SK-N-SH (cell line): ENCODE measurements at regions not wholly inside any gene's neighbourhood (a gene's known extent, or its start where the extent isn't known, plus 50 kb on each side); places are given as distances from the start of the nearest gene placed in this dataset.

ENCODE experiments used
- CTCF ChIP-seq: fragments of 200-600 bp; sonication (generic); IDR thresholded peaks from 2 replicates; pipeline ENCODE4 v1.6.1; 2017; ENCODE audit warnings: antibody characterized with exemption, mild to moderate bottlenecking, moderate library complexity
- EP300 ChIP-seq, 2 experiments: IDR thresholded peaks; 2 replicates each; pipeline versions ENCODE4 v1.4.0 to v1.6.1; 2012; ENCODE audit warnings: borderline replicate concordance in 1 of 2, low read depth in 1 of 2, low read length in 1 of 2
- EZH2phosphoT487 ChIP-seq: fragments of 200-600 bp; sonication (generic); IDR thresholded peaks from 2 replicates; pipeline ENCODE4 v1.6.1; 2017; ENCODE audit warnings: low read depth, mixed run types, mild to moderate bottlenecking, antibody characterized with exemption, moderate library complexity, borderline replicate concordance
- FOSL2 ChIP-seq: IDR thresholded peaks from 2 replicates; pipeline ENCODE4 v1.4.0; 2012; ENCODE audit warnings: low read depth, mild to moderate bottlenecking, moderate library complexity, borderline replicate concordance
- IRF3 ChIP-seq: fragments of 150-350 bp; IDR thresholded peaks from 2 replicates; pipeline ENCODE4 v1.6.1; 2016; ENCODE audit warnings: mild to moderate bottlenecking, low read depth, low read length
- MAX ChIP-seq: IDR thresholded peaks from 2 replicates; pipeline ENCODE4 v1.4.0; 2012; ENCODE audit warnings: low read depth
- NRF1 ChIP-seq: IDR thresholded peaks from 2 replicates; pipeline ENCODE4 v1.6.1; 2012; ENCODE audit warnings: low read depth, mild to moderate bottlenecking, low read length
- POLR2AphosphoS5 ChIP-seq: IDR thresholded peaks from 2 replicates; pipeline ENCODE4 v1.6.1; 2012; ENCODE audit warnings: low read depth, low read length
- RFX5 ChIP-seq: IDR thresholded peaks from 2 replicates; pipeline ENCODE4 v1.6.1; 2012; ENCODE audit warnings: mild to moderate bottlenecking, improper control_type of control experiment, low read length
- SIN3A ChIP-seq: IDR thresholded peaks from 2 replicates; pipeline ENCODE4 v1.6.1; 2012; ENCODE audit warnings: low read depth, mild to moderate bottlenecking, low read length, moderate library complexity, borderline replicate concordance
- TAF1 ChIP-seq: IDR thresholded peaks from 2 replicates; pipeline ENCODE4 v1.6.1; 2012; ENCODE audit warnings: low read depth, mild to moderate bottlenecking, low read length, moderate library complexity, borderline replicate concordance
- TCF12 ChIP-seq: IDR thresholded peaks from 2 replicates; pipeline ENCODE4 v1.4.0; 2012

GRCh38 chr12:25771476-25771875 lies 187.0 kb upstream of the RASSF8 start:
- TF ChIP-seq POLR2AphosphoS5, result no peak
- no peak for TF ChIP-seq CTCF
- TF ChIP-seq IRF3, result no peak
- TF ChIP-seq RFX5, result no peak
- TF ChIP-seq TCF12, result no peak
- no peak for TF ChIP-seq FOSL2
- TF ChIP-seq MAX, result no peak
- TF ChIP-seq NRF1, result no peak
- TF ChIP-seq TAF1, result no peak
- TF ChIP-seq SIN3A, result no peak
- TF ChIP-seq EP300 (IDR thresholded peaks at IDR 0.05; ENCODE audit: borderline replicate concordance in 1 of 2, low read depth in 1 of 2, low read length in 1 of 2), result no peak
- no peak for TF ChIP-seq EZH2phosphoT487
